H1 (cell line): ENCODE measurements at regions not wholly inside any gene's neighbourhood (a gene's known extent, or its start where the extent isn't known, plus 50 kb on each side); places are given as distances from the start of the nearest gene placed in this dataset.

ENCODE experiments used
- CTCF ChIA-PET: fragments of 300-600 bp; sonication (Branson Sonifier 250); formaldehyde crosslinking; loops from one replicate; lab custom pipeline; 2021; ENCODE audit not compliant: partially characterized antibody; lab: Charles Lee
- POLR2A ChIA-PET: fragments of 300-600 bp; sonication (Branson Sonifier 250); formaldehyde crosslinking; loops from one replicate; lab custom pipeline; 2021; ENCODE audit warnings: inconsistent platforms; ENCODE audit not compliant: partially characterized antibody; lab: Charles Lee
- DNase-seq, 2 experiments: peaks; one replicate each; pipeline versions ENCODE4 v3.0.0 to v3.0.0-alpha.2; 2010 to 2022; ENCODE audit warnings: low spot score in 2 of 2, low read depth in 1 of 2, mixed read lengths in 1 of 2
- FAIRE-seq: peaks from 2 replicates; lab custom pipeline; 2011; peaks lifted over from hg19 to GRCh38; lab: Jason Lieb, UNC
- H2AFZ ChIP-seq: 2 replicates; pipeline ENCODE4 v1.8.1; 2012; ENCODE audit warnings: low read length, inconsistent platforms
- H2AK5ac ChIP-seq: 2 replicates; pipeline ENCODE4 v1.6.1; 2013; ENCODE audit warnings: low read depth, low read length
- H2BK120ac ChIP-seq: replicated peaks from 2 replicates; pipeline ENCODE3; 2013; ENCODE audit warnings: low read depth, low read length, inconsistent platforms
- H2BK12ac ChIP-seq: 2 replicates; pipeline ENCODE4 v1.6.1; 2013; ENCODE audit warnings: low read depth, low read length
- H2BK15ac ChIP-seq: 2 replicates; pipeline ENCODE4 v1.6.1; 2013; ENCODE audit warnings: low read length
- H2BK20ac ChIP-seq: 2 replicates; pipeline ENCODE4 v1.6.1; 2013; ENCODE audit warnings: low read length
- H2BK5ac ChIP-seq: 2 replicates; pipeline ENCODE4 v1.6.1; 2013; ENCODE audit warnings: low read depth, low read length
- H3K14ac ChIP-seq: 2 replicates; pipeline ENCODE4 v1.6.1; 2013; ENCODE audit warnings: inconsistent platforms; ENCODE audit not compliant: insufficient read length
- H3K18ac ChIP-seq: 2 replicates; pipeline ENCODE4 v1.6.1; 2013; ENCODE audit warnings: low read length; ENCODE audit errors: extremely low read depth
- H3K23ac ChIP-seq: 2 replicates; pipeline ENCODE4 v1.6.1; 2013; ENCODE audit warnings: inconsistent platforms; ENCODE audit not compliant: insufficient read length
- H3K23me2 ChIP-seq: 2 replicates; pipeline ENCODE4 v1.6.1; 2013; ENCODE audit warnings: low read depth, low read length
- H3K27ac ChIP-seq: 2 replicates; pipeline ENCODE4 v1.6.1; 2011; ENCODE audit warnings: low read depth, low read length, inconsistent platforms
- H3K27me3 ChIP-seq, 4 experiments: replicated peaks in 1 of 4; 1 replicate in 1 of 4; 2 replicates in 3 of 4; pipeline versions ENCODE4 v1.6.1 to v1.8.1; 2011 to 2013; ENCODE audit warnings: low read length in 3 of 4, mild to moderate bottlenecking in 3 of 4, inconsistent platforms in 2 of 4, mixed read lengths in 2 of 4, moderate library complexity in 1 of 4; ENCODE audit not compliant: control insufficient read depth in 3 of 4, insufficient read depth in 3 of 4; ENCODE audit errors: extremely low read depth in 1 of 4
- H3K36me3 ChIP-seq, 4 experiments: 2 replicates each; pipeline versions ENCODE4 v1.6.1 to v1.8.1; 2011 to 2013; ENCODE audit warnings: mild to moderate bottlenecking in 4 of 4, low read length in 3 of 4, moderate library complexity in 2 of 4, control low read depth in 1 of 4, inconsistent platforms in 1 of 4; ENCODE audit not compliant: insufficient read depth in 4 of 4, control insufficient read depth in 2 of 4
- H3K4ac ChIP-seq: replicated peaks from 2 replicates; pipeline ENCODE3; 2013; ENCODE audit warnings: low read length, low read depth, mixed read lengths, inconsistent platforms; ENCODE audit not compliant: insufficient read length
- H3K4me1 ChIP-seq, 4 experiments: replicated peaks in 1 of 4; 1 replicate in 1 of 4; 2 replicates in 3 of 4; pipeline versions ENCODE4 v1.6.1 to v1.8.1; 2011 to 2013; ENCODE audit warnings: low read length in 3 of 4, inconsistent platforms in 2 of 4, mixed read lengths in 1 of 4; ENCODE audit not compliant: insufficient read depth in 4 of 4, control insufficient read depth in 3 of 4
- H3K4me2 ChIP-seq, 2 experiments: 2 replicates each; pipeline versions ENCODE4 v1.6.1 to v1.8.1; 2011 to 2013; ENCODE audit warnings: low read depth in 2 of 2, low read length in 2 of 2, control low read depth in 1 of 2, inconsistent platforms in 1 of 2, mild to moderate bottlenecking in 1 of 2; ENCODE audit not compliant: insufficient read depth in 1 of 2
- H3K4me3 ChIP-seq, 4 experiments: fragments of 200-600, 300-600 bp in 1 of 4; sonication (generic), shearing (Covaris generic), sonication (Bioruptor Twin) in 1 of 4; 2 replicates each; pipeline versions ENCODE4 v1.5.1 to v1.8.1; 2011 to 2016; ENCODE audit warnings: low read length in 4 of 4, low read depth in 3 of 4, control low read depth in 2 of 4, inconsistent platforms in 2 of 4, mild to moderate bottlenecking in 2 of 4, mixed read lengths in 1 of 4, moderate library complexity in 1 of 4; ENCODE audit not compliant: insufficient read depth in 2 of 4; ENCODE audit errors: extremely low read depth in 1 of 4
- H3K56ac ChIP-seq: replicated peaks from 2 replicates; pipeline ENCODE3; 2013; ENCODE audit warnings: low read depth, mild to moderate bottlenecking, mixed read lengths, low read length, inconsistent platforms; ENCODE audit not compliant: insufficient read length
- H3K79me1 ChIP-seq: 2 replicates; pipeline ENCODE4 v1.6.1; 2013; ENCODE audit warnings: low read depth, low read length, control low read depth
- H3K79me2 ChIP-seq, 2 experiments: 2 replicates each; pipeline versions ENCODE4 v1.6.1 to v1.8.1; 2012 to 2013; ENCODE audit warnings: low read length in 2 of 2, mild to moderate bottlenecking in 2 of 2, inconsistent platforms in 1 of 2; ENCODE audit not compliant: insufficient read depth in 2 of 2, control insufficient read depth in 1 of 2
- H3K9ac ChIP-seq, 4 experiments: replicated peaks in 1 of 4; 1 replicate in 1 of 4; 2 replicates in 3 of 4; pipeline versions ENCODE4 v1.6.1 to v1.8.1; 2011 to 2013; ENCODE audit warnings: low read depth in 3 of 4, low read length in 3 of 4, control low read depth in 2 of 4, mild to moderate bottlenecking in 2 of 4, moderate library complexity in 2 of 4, inconsistent platforms in 1 of 4; ENCODE audit errors: extremely low read depth in 1 of 4
- H3K9me3 ChIP-seq, 2 experiments: 2 replicates each; pipeline versions ENCODE4 v1.6.1 to v1.8.1; 2012 to 2013; ENCODE audit warnings: mild to moderate bottlenecking in 2 of 2, moderate library complexity in 2 of 2, control low read depth in 1 of 2, inconsistent platforms in 1 of 2, low read depth in 1 of 2, low read length in 1 of 2, mixed read lengths in 1 of 2; ENCODE audit not compliant: insufficient read depth in 2 of 2
- H4K20me1 ChIP-seq, 2 experiments: replicated peaks in 1 of 2; 2 replicates each; pipeline versions ENCODE3 to v1.8.1; 2011 to 2013; ENCODE audit warnings: inconsistent platforms in 2 of 2, low read length in 2 of 2, mild to moderate bottlenecking in 1 of 2; ENCODE audit not compliant: insufficient read depth in 2 of 2, control insufficient read depth in 1 of 2
- H4K5ac ChIP-seq: 2 replicates; pipeline ENCODE4 v1.6.1; 2013; ENCODE audit warnings: low read length, low read depth, mixed read lengths, inconsistent platforms; ENCODE audit not compliant: insufficient read length
- H4K8ac ChIP-seq: 2 replicates; pipeline ENCODE4 v1.8.0; 2013; ENCODE audit warnings: mild to moderate bottlenecking, moderate library complexity, low read length, inconsistent platforms; ENCODE audit not compliant: insufficient read depth; ENCODE audit errors: extremely low read depth
- H4K91ac ChIP-seq: replicated peaks from 2 replicates; pipeline ENCODE3; 2013; ENCODE audit warnings: low read length, mixed read lengths, inconsistent platforms; ENCODE audit not compliant: insufficient read length
- ASH2L ChIP-seq: fragments of 200-600, 300-600 bp; sonication (generic); IDR thresholded peaks from one replicate; pipeline ENCODE4 v1.7.1; 2017; ENCODE audit warnings: low read length
- CBX5 ChIP-seq: fragments of 300-800, 300-1000 bp; sonication (generic); IDR thresholded peaks from 2 replicates; pipeline ENCODE4 v1.7.1; 2016; ENCODE audit warnings: antibody characterized with exemption, low read length, low read depth
- CEBPB ChIP-seq: IDR thresholded peaks from 2 replicates; pipeline ENCODE4 v1.6.1; 2012; ENCODE audit warnings: low read depth, low read length
- CHD2 ChIP-seq: IDR thresholded peaks from 2 replicates; pipeline ENCODE4 v1.6.1; 2012; ENCODE audit warnings: low read length, improper control_type of control experiment
- CTBP2 ChIP-seq: IDR thresholded peaks from 2 replicates; pipeline ENCODE4 v1.7.0; 2011; ENCODE audit warnings: borderline replicate concordance, mild to moderate bottlenecking, moderate library complexity, mixed read lengths, low read length; ENCODE audit not compliant: insufficient read depth, insufficient read length
- EZH2 ChIP-seq: fragments of 200-600 bp; sonication (generic); IDR thresholded peaks from 2 replicates; pipeline ENCODE4 v1.7.1; 2012; ENCODE audit warnings: low read depth, mild to moderate bottlenecking, moderate library complexity, low read length, inconsistent platforms; ENCODE audit not compliant: severe bottlenecking
- GTF2F1 ChIP-seq: IDR thresholded peaks from 2 replicates; pipeline ENCODE4 v1.6.1; 2012; ENCODE audit warnings: low read depth, low read length, improper control_type of control experiment, borderline replicate concordance
- JUN ChIP-seq: IDR thresholded peaks from 2 replicates; pipeline ENCODE4 v1.6.1; 2011; ENCODE audit warnings: low read depth, mild to moderate bottlenecking, improper control_type of control experiment, low read length
- MAFK ChIP-seq: IDR thresholded peaks from 2 replicates; pipeline ENCODE4 v1.6.1; 2012; ENCODE audit warnings: low read depth, mild to moderate bottlenecking, improper control_type of control experiment, low read length
- PHF8 ChIP-seq: fragments of 200-600 bp; sonication (generic); conservative IDR thresholded peaks from 2 replicates; pipeline ENCODE4 v1.7.1; 2012; ENCODE audit warnings: low read depth, mild to moderate bottlenecking, inconsistent platforms, low read length, moderate library complexity
- SIX5 ChIP-seq: IDR thresholded peaks from 2 replicates; pipeline ENCODE4 v1.6.1; 2011; ENCODE audit warnings: mild to moderate bottlenecking, low read depth, low read length
- SP4 ChIP-seq: IDR thresholded peaks from 2 replicates; pipeline ENCODE4 v1.6.1; 2012; ENCODE audit warnings: low read length, inconsistent platforms
- SUZ12 ChIP-seq: fragments of 200-600 bp; sonication (generic); IDR thresholded peaks from 2 replicates; pipeline ENCODE4 v1.6.1; 2012; ENCODE audit warnings: mild to moderate bottlenecking, inconsistent platforms, low read length, moderate library complexity, mixed read lengths
- TCF12 ChIP-seq: IDR thresholded peaks from 2 replicates; pipeline ENCODE4 v1.6.1; 2011; ENCODE audit warnings: low read depth, mild to moderate bottlenecking, low read length
- USF2 ChIP-seq: IDR thresholded peaks from 2 replicates; pipeline ENCODE4 v1.6.1; 2011; ENCODE audit warnings: low read length, improper control_type of control experiment
- WGBS, 2 experiments: shearing (Covaris generic) in 1 of 2; methylation state at CpG; one replicate each; pipeline versions ENCODE4 v1.1.6 to v1.1.7; 2013 to 2015; ENCODE audit warnings: low lambda C conversion rate in 2 of 2, mixed read lengths in 2 of 2, inconsistent platforms in 1 of 2, low coverage in 1 of 2, missing lambda C conversion rate in 1 of 2; ENCODE audit not compliant: insufficient replicate concordance in 2 of 2, insufficient coverage in 1 of 2, insufficient read length in 1 of 2; ENCODE audit errors: extremely low coverage in 1 of 2, missing lambda C conversion rate in 1 of 2; 5-methylcytosine and 5-hydroxymethylcytosine counted together

GRCh38 chr7:119167431-119167830 lies 942.9 kb downstream of the ANKRD7 start:
- Histone ChIP-seq H4K5ac (no peak overlapping the region), H3K9me3 (peaks cover 0 to 3% of the 10 kb centered on the region in 2 experiments; a peak in 1 of 4 replicates), H4K91ac (no peak overlapping the region), H3K9ac (no peak overlapping the region), H4K20me1 (no peaks in the 10 kb centered on the region), H2BK5ac (no peak overlapping the region), H3K4ac (no peak overlapping the region), H3K18ac (no peak overlapping the region), H2AFZ (no peak overlapping the region), H3K14ac (no peak overlapping the region), H4K8ac (no peak overlapping the region), H3K27ac (no peak overlapping the region), H2BK20ac (no peak overlapping the region), H2BK120ac (no peak overlapping the region), H2BK12ac (no peak overlapping the region), H3K23me2 (no peaks in the 10 kb centered on the region), H2AK5ac (no peak overlapping the region), H3K27me3 (no peaks in the 10 kb centered on the region), H3K56ac (no peak overlapping the region), H2BK15ac (no peak overlapping the region), H3K4me1 (no peaks in the 10 kb centered on the region), H3K79me1 (no peaks in the 10 kb centered on the region), H3K36me3 (no peaks in the 10 kb centered on the region), H3K23ac (no peak overlapping the region), H3K79me2 (no peaks in the 10 kb centered on the region), H3K4me2 (no peak overlapping the region), H3K4me3 (no peak overlapping the region)
- DNase-seq (no peak), FAIRE-seq (no peak)
- ChIA-PET CTCF (interaction anchor here (0.6 kb wide), 1 partner anchor 247 kb away, joined by 3 read pairs; no protein-coding TSS in a partner anchor), POLR2A (no interaction called here)
- WGBS, 2 experiments: 96% methylated on average over 1 of the region's 1 CpG; no CpG with 5 or more reads in 1 of the 2 experiments
- no peak for TF ChIP-seq CHD2
- TF ChIP-seq PHF8: no peak
- no peak for TF ChIP-seq USF2
- no peak for TF ChIP-seq EZH2
- TF ChIP-seq JUN: no peak
- no peak for TF ChIP-seq SP4
- TF ChIP-seq TCF12: no peak
- TF ChIP-seq SUZ12: no peak
- no peak for TF ChIP-seq MAFK
- no peak for TF ChIP-seq CBX5
- TF ChIP-seq SIX5: no peak
- no peak for TF ChIP-seq CEBPB
- no peak for TF ChIP-seq GTF2F1
- no peak for TF ChIP-seq CTBP2
- no peak for TF ChIP-seq ASH2L
